ENCODE measurements at regions not wholly inside any gene's neighbourhood (a gene's known extent, or its start where the extent isn't known, plus 50 kb on each side); places are given as distances from the start of the nearest gene placed in this dataset.
"Not testable (repeated sequence)": the region's sequence is repeated elsewhere in the genome, so short reads cannot be mapped to it uniquely, and the experiment has no call there.

DNA sequence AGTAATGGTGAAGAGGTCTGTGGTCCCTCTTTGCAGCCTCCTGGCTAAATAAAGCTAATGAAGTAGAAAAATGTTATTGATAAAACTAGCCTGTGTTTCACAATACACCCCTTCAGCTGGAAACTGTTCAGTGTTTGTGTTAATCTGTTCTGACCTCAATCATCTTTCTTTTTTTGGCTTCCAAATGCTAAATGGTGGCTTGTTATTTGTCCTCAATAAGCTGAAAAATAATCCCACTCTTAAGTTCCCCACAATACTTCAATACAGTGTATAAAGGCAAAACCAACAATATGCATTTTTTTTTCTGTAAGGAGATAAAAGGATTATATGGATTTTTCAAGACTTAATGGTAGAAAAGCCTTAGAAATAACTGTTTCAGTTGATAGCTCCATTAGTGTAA, 560.5 kb downstream of the TUSC1 start:
- no peaks in the 10 kb centered on the region for H3K36me3 ChIP-seq
- no peak overlapping the region for H3K27ac ChIP-seq
- H3K27me3 ChIP-seq, result no peaks in the 10 kb centered on the region
- no peak overlapping the region for H3K4me3 ChIP-seq
- in situ Hi-C loops (cut with MboI; ENCODE audit: low pct_ligation_motif_present in 1 of 4, low pct_unique_long_range_greater_than_20kb in 1 of 4, low sequenced_read_pairs in 3 of 4) (no loop called here), intact Hi-C loops (cut with DNase I; ENCODE audit: low total_unique reads) (no loop called here)
- no peak for DNase-seq
- H3K9me3 ChIP-seq, result no peaks in the 10 kb centered on the region
- TF ChIP-seq POLR2A (IDR thresholded peaks at IDR 0.05) (no peak), POLR2AphosphoS5 (IDR thresholded peaks at IDR 0.05) (no peak)
- TF ChIP-seq, protein P1, sequence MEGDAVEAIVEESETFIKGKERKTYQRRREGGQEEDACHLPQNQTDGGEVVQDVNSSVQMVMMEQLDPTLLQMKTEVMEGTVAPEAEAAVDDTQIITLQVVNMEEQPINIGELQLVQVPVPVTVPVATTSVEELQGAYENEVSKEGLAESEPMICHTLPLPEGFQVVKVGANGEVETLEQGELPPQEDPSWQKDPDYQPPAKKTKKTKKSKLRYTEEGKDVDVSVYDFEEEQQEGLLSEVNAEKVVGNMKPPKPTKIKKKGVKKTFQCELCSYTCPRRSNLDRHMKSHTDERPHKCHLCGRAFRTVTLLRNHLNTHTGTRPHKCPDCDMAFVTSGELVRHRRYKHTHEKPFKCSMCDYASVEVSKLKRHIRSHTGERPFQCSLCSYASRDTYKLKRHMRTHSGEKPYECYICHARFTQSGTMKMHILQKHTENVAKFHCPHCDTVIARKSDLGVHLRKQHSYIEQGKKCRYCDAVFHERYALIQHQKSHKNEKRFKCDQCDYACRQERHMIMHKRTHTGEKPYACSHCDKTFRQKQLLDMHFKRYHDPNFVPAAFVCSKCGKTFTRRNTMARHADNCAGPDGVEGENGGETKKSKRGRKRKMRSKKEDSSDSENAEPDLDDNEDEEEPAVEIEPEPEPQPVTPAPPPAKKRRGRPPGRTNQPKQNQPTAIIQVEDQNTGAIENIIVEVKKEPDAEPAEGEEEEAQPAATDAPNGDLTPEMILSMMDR (IDR thresholded peaks at IDR 0.05), result no peak
- no peaks in the 10 kb centered on the region for H3K4me1 ChIP-seq

DNA sequence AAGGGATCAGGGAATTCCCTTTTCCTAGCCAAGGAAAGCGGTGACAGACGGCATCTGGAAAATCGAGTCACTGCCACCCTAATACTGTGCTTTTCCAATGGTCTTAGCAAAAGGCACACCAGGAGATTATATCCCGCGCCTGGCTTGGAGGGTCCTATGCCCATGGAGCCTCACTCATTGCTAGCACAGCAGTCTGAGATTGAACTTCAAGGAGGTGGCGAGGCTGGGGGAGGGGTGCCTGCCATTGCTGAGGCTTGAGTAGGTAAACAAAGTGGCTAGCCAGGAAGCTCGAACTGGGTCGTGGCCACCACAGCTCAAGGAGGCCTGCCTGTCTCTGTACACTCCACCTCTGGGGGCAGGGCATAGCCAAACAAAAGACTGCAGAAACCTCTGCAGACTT, 556.5 kb upstream of the IZUMO3 start:
- H3K4me1 ChIP-seq; H3K4me3 ChIP-seq; H3K27me3 ChIP-seq; in situ Hi-C loops (cut with MboI; ENCODE audit: low pct_ligation_motif_present in 1 of 4, low pct_unique_long_range_greater_than_20kb in 1 of 4, low sequenced_read_pairs in 3 of 4); H3K9me3 ChIP-seq; DNase-seq; H3K36me3 ChIP-seq; intact Hi-C loops (cut with DNase I; ENCODE audit: low total_unique reads); H3K27ac ChIP-seq: not testable (repeated sequence)
- 87 to 90% methylated on average over 3 to 8 of the region's 8 CpGs for WGBS, 2 donors (ENCODE audit: low coverage in 1 of 2)

- 83 to 91% methylated on average over 3 of the region's 3 CpGs for WGBS, 2 donors (ENCODE audit: low coverage in 1 of 2)
- Histone ChIP-seq H3K4me1 (no peaks in the 10 kb centered on the region), H3K9me3 (peaks cover 0 to 4% of the 10 kb centered on the region in 2 donors), H3K4me3 (no peak overlapping the region), H3K36me3 (no peaks in the 10 kb centered on the region), H3K27ac (no peak overlapping the region), H3K27me3 (no peaks in the 10 kb centered on the region)
- no peak for DNase-seq
- in situ Hi-C loops (cut with MboI; ENCODE audit: low pct_ligation_motif_present in 1 of 4, low pct_unique_long_range_greater_than_20kb in 1 of 4, low sequenced_read_pairs in 3 of 4), result no loop called here
- intact Hi-C loops (cut with DNase I; ENCODE audit: low total_unique reads), result no loop called here
- TF ChIP-seq EP300 (IDR thresholded peaks at IDR 0.05; ENCODE audit: low read depth) (no peak), POLR2AphosphoS5 (IDR thresholded peaks at IDR 0.05) (no peak), POLR2A (IDR thresholded peaks at IDR 0.05) (no peak)
- TF ChIP-seq, protein P1 (IDR thresholded peaks at IDR 0.05), result no peak
Measured at GRCh38 chr9:25094518-25094917, 548.8 kb upstream of the IZUMO3 start.

DNA sequence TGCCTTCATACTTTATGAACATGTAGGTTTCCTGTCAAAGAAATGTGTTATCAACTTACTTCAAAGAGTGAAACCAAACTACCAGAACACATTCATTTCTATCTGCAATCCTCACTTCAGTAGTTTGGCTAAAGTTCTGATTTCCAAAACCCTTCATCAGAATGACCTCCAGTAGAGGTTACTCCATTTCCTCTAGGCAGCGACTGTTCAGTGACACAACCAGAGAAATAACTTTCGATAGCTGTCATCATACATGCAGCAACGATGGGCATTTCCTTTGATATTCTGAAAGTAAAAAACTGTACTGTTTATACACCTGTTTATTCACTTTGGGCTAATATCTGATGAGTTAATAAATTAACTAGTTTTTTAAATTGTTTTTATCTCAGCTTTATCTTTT, 532.5 kb upstream of the IZUMO3 start:
- no peaks in the 10 kb centered on the region for H3K27me3 ChIP-seq
- no peak for DNase-seq
- in situ Hi-C loops (cut with MboI; ENCODE audit: low pct_ligation_motif_present in 1 of 4, low pct_unique_long_range_greater_than_20kb in 1 of 4, low sequenced_read_pairs in 3 of 4) (no loop called here), intact Hi-C loops (cut with DNase I; ENCODE audit: low total_unique reads) (no loop called here)
- peaks cover 0 to 4% of the 10 kb centered on the region in 2 donors for H3K9me3 ChIP-seq
- no peak for TF ChIP-seq POLR2A (IDR thresholded peaks at IDR 0.05)
- TF ChIP-seq EP300 (IDR thresholded peaks at IDR 0.05; ENCODE audit: low read depth), result no peak
- TF ChIP-seq, protein P1 (IDR thresholded peaks at IDR 0.05), result no peak
- TF ChIP-seq POLR2AphosphoS5 (IDR thresholded peaks at IDR 0.05), result no peak
- H3K4me1 ChIP-seq, result no peaks in the 10 kb centered on the region
- 79 to 86% methylated on average over 3 of the region's 3 CpGs for WGBS, 2 donors (ENCODE audit: low coverage in 1 of 2)
- H3K36me3 ChIP-seq, result no peaks in the 10 kb centered on the region
- no peak overlapping the region for H3K4me3 ChIP-seq
- H3K27ac ChIP-seq, result no peak overlapping the region

GRCh38 chr9:25048098-25048724, 502.5 kb upstream of the IZUMO3 start:
- 80 to 90% methylated on average over 1 of the region's 1 CpG for WGBS, 2 donors (ENCODE audit: low coverage in 1 of 2)
- H3K4me3 ChIP-seq, result no peak overlapping the region
- in situ Hi-C loops (cut with MboI; ENCODE audit: low pct_ligation_motif_present in 1 of 4, low pct_unique_long_range_greater_than_20kb in 1 of 4, low sequenced_read_pairs in 3 of 4), result loop anchor here in 1 of 4 donors (25.0 kb wide), 1 partner anchor 89 kb away; no protein-coding TSS in a partner anchor
- no peaks in the 10 kb centered on the region for H3K36me3 ChIP-seq
- H3K9me3 ChIP-seq, result peaks cover 0 to 4% of the 10 kb centered on the region in 2 donors
- H3K4me1 ChIP-seq, result no peaks in the 10 kb centered on the region
- intact Hi-C loops (cut with DNase I; ENCODE audit: low total_unique reads), result no loop called here
- DNase-seq, result no peak
- H3K27me3 ChIP-seq, result no peaks in the 10 kb centered on the region
- H3K27ac ChIP-seq, result no peak overlapping the region
- TF ChIP-seq POLR2AphosphoS5 (IDR thresholded peaks at IDR 0.05) (no peak), POLR2A (IDR thresholded peaks at IDR 0.05) (no peak), EP300 (IDR thresholded peaks at IDR 0.05; ENCODE audit: low read depth) (no peak)
- TF ChIP-seq, protein P1 (IDR thresholded peaks at IDR 0.05), result no peak

DNA sequence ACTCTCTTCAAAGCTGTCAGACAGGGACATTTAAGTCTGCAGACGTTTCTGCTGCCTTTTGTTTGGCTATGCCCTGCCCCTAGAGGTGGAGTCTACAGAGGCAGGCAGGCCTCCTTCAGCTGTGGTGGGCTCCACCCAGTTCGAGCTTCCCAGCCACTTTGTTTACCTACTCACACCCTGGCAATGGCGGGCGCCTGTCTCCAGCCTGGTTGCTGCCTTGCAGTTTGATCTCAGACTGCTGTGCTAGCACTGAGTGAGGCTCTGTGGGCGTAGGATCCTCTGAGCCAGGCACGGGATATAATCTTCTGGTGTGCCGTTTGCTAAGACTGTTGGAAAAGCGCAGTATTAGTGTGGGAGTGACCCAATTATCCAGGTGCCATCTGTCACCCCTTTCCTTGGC, 499.8 kb upstream of the IZUMO3 start:
- H3K36me3 ChIP-seq; DNase-seq; intact Hi-C loops (cut with DNase I; ENCODE audit: low total_unique reads); H3K27ac ChIP-seq; H3K27me3 ChIP-seq; H3K9me3 ChIP-seq; H3K4me1 ChIP-seq; H3K4me3 ChIP-seq: not testable (repeated sequence)
- 79% methylated on average over 8 of the region's 8 CpGs; no CpG with 5 or more reads in 1 of the 2 donors for WGBS, 2 donors (ENCODE audit: low coverage in 1 of 2)
- in situ Hi-C loops (cut with MboI; ENCODE audit: low pct_ligation_motif_present in 1 of 4, low pct_unique_long_range_greater_than_20kb in 1 of 4, low sequenced_read_pairs in 3 of 4), result loop anchor here in 1 of 4 donors (25.0 kb wide), 1 partner anchor 92 kb away; no protein-coding TSS in a partner anchor

All from transverse colon (tissue), 4 donors.